GM12878 (cell line): ENCODE measurements at regions not wholly inside any gene's neighbourhood (a gene's known extent, or its start where the extent isn't known, plus 50 kb on each side); places are given as distances from the start of the nearest gene placed in this dataset.

Experiments used
- ATAC-seq: fragments of 200-7000 bp; cut with Tn5 transposase; 3 replicates; pipeline ENCODE4 v1.9.1; 2020; ENCODE audit warnings: mild to moderate bottlenecking, moderate library complexity
- BruUV-seq: library from RNA; stranded (reverse); fragments of 400-500 nt; replicated peaks from 2 replicates; lab custom pipeline; 2021; lab: Mats Ljungman, UMichigan
- CTCF ChIA-PET: fragments of 300-600 bp; sonication (Branson Sonifier 250); formaldehyde crosslinking; extraction: SDS; loops from one replicate; lab custom pipeline; 2021; ENCODE audit warnings: inconsistent platforms; lab: Yijun Ruan, JAX
- POLR2A ChIA-PET: fragments of 350-600 bp; formaldehyde crosslinking; extraction: SDS; loops from one replicate; lab custom pipeline; 2021; ENCODE audit warnings: inconsistent platforms; lab: Charles Lee
- RAD21 ChIA-PET: fragments of 300-600 bp; sonication (Branson Sonifier 250); formaldehyde crosslinking; loops from one replicate; lab custom pipeline; 2023; ENCODE audit warnings: antibody characterized with exemption; ENCODE audit not compliant: unreplicated experiment; lab: Charles Lee
- SMC1A ChIA-PET: fragments of 300-600 bp; sonication (Branson Sonifier 250); formaldehyde crosslinking; loops from one replicate; lab custom pipeline; 2023; ENCODE audit not compliant: unreplicated experiment, uncharacterized antibody; lab: Charles Lee
- DNase-seq: peaks from one replicate; pipeline ENCODE4 v3.0.0-alpha.2; 2011; ENCODE audit warnings: low read depth, low spot score
- FAIRE-seq: peaks from 3 replicates; lab custom pipeline; 2011; peaks lifted over from hg19 to GRCh38; lab: Jason Lieb, UNC
- H2AFZ ChIP-seq: 2 replicates; pipeline ENCODE4 v1.6.0; 2011; ENCODE audit warnings: low read depth, low read length, control low read depth; ENCODE audit not compliant: control insufficient read depth
- H3K27ac ChIP-seq: 2 replicates; pipeline ENCODE4 v1.5.1; 2011; ENCODE audit warnings: control low read depth; ENCODE audit not compliant: control insufficient read depth, insufficient read depth
- H3K27me3 ChIP-seq, 2 experiments: replicated peaks in 1 of 2; 2 replicates each; pipeline versions ENCODE4 v1.6.0 to v1.6.1; 2011; ENCODE audit warnings: low read length in 1 of 2; ENCODE audit not compliant: control insufficient read depth in 2 of 2, insufficient read depth in 2 of 2
- H3K36me3 ChIP-seq, 2 experiments: 2 replicates each; pipeline ENCODE4 v1.5.1; 2011; ENCODE audit warnings: low read length in 1 of 2; ENCODE audit not compliant: control insufficient read depth in 2 of 2, insufficient read depth in 2 of 2
- H3K4me1 ChIP-seq: 2 replicates; pipeline ENCODE4 v1.6.1; 2011; ENCODE audit warnings: mild to moderate bottlenecking, low read length, moderate library complexity, mixed read lengths; ENCODE audit not compliant: control insufficient read depth, insufficient read depth
- H3K4me2 ChIP-seq: 2 replicates; pipeline ENCODE4 v1.6.0; 2011; ENCODE audit warnings: control low read depth; ENCODE audit not compliant: control insufficient read depth, insufficient read depth
- H3K4me3 ChIP-seq: fragments of 200-600 bp; sonication (generic); 2 replicates; pipeline ENCODE4 v1.5.1; 2016
- H3K79me2 ChIP-seq: 2 replicates; pipeline ENCODE4 v1.6.0; 2011; ENCODE audit warnings: low read length; ENCODE audit not compliant: control insufficient read depth, insufficient read depth
- H3K9ac ChIP-seq: 2 replicates; pipeline ENCODE4 v1.8.0; 2011; ENCODE audit warnings: low read length, control low read depth, mixed read lengths; ENCODE audit not compliant: control insufficient read depth, insufficient read depth
- H3K9me3 ChIP-seq: replicated peaks from 3 replicates; pipeline ENCODE4 v1.5.1; 2011; ENCODE audit warnings: mild to moderate bottlenecking, low read length; ENCODE audit not compliant: control insufficient read depth, insufficient read depth
- H4K20me1 ChIP-seq: 2 replicates; pipeline ENCODE4 v1.6.0; 2011; ENCODE audit not compliant: control insufficient read depth, insufficient read depth
- BCL11A ChIP-seq: IDR thresholded peaks from 2 replicates; pipeline ENCODE4 v1.6.1; 2011; ENCODE audit warnings: low read depth, low read length
- EED ChIP-seq: sonication (generic); IDR thresholded peaks from 2 replicates; pipeline ENCODE4 v1.6.1; 2016; ENCODE audit warnings: antibody characterized with exemption, low read depth
- ESRRA ChIP-seq: IDR thresholded peaks from 2 replicates; pipeline ENCODE4 v1.6.1; 2012; ENCODE audit warnings: mild to moderate bottlenecking, low read length, improper control_type of control experiment
- EZH2 ChIP-seq: IDR thresholded peaks from 2 replicates; pipeline ENCODE4 v1.6.1; 2012; ENCODE audit warnings: low read depth, mild to moderate bottlenecking, control low read depth, inconsistent platforms, low read length, borderline replicate concordance; ENCODE audit not compliant: control insufficient read depth
- FOXM1 ChIP-seq: IDR thresholded peaks from 2 replicates; pipeline ENCODE4 v1.6.1; 2012; ENCODE audit warnings: low read depth, mild to moderate bottlenecking, inconsistent platforms, low read length, moderate library complexity
- HDGF ChIP-seq: fragments of 450-650 bp; IDR thresholded peaks from 2 replicates; pipeline ENCODE4 v1.6.1; 2016; ENCODE audit warnings: antibody characterized with exemption
- IKZF1 ChIP-seq: fragments of 450-650 bp; conservative IDR thresholded peaks from 2 replicates; pipeline ENCODE4 v1.6.1; 2017; ENCODE audit warnings: antibody characterized with exemption, mild to moderate bottlenecking
- NFXL1 ChIP-seq: fragments of 450-650 bp; IDR thresholded peaks from 2 replicates; pipeline ENCODE4 v1.6.1; 2017; ENCODE audit warnings: antibody characterized with exemption, mild to moderate bottlenecking, borderline replicate concordance
- NFYA ChIP-seq: IDR thresholded peaks from 2 replicates; pipeline ENCODE4 v1.6.1; 2011; ENCODE audit warnings: low read depth, mild to moderate bottlenecking, low read length, improper control_type of control experiment, borderline replicate concordance
- NKRF ChIP-seq: fragments of 450-650 bp; conservative IDR thresholded peaks from 2 replicates; pipeline ENCODE4 v1.6.1; 2017; ENCODE audit warnings: mild to moderate bottlenecking, moderate library complexity
- NRF1 ChIP-seq: conservative IDR thresholded peaks from 2 replicates; pipeline ENCODE4 v1.6.1; 2011; ENCODE audit warnings: mild to moderate bottlenecking, low read depth, low read length, improper control_type of control experiment
- PAX5 ChIP-seq: IDR thresholded peaks from 2 replicates; pipeline ENCODE4 v1.6.1; 2011; ENCODE audit warnings: low read depth, low read length, borderline replicate concordance
- POLR2AphosphoS2 ChIP-seq: IDR thresholded peaks from 2 replicates; pipeline ENCODE4 v1.6.1; 2011; ENCODE audit warnings: low read depth, mild to moderate bottlenecking, low read length, improper control_type of control experiment, moderate library complexity
- POU2F2 ChIP-seq: IDR thresholded peaks from 3 replicates; pipeline ENCODE4 v1.6.1; 2011; ENCODE audit warnings: low read depth, mild to moderate bottlenecking, low read length, borderline replicate concordance
- RAD21 ChIP-seq: IDR thresholded peaks from 2 replicates; pipeline ENCODE4 v1.6.1; 2011; ENCODE audit warnings: mild to moderate bottlenecking, low read depth, low read length, moderate library complexity; ENCODE audit not compliant: insufficient read depth
- WRNIP1 ChIP-seq: IDR thresholded peaks from 2 replicates; pipeline ENCODE4 v1.6.1; 2011; ENCODE audit warnings: low read depth, low read length, improper control_type of control experiment, borderline replicate concordance
- ZNF207 ChIP-seq: fragments of 450-650 bp; IDR thresholded peaks from 2 replicates; pipeline ENCODE4 v1.6.1; 2014; ENCODE audit warnings: antibody characterized with exemption, mild to moderate bottlenecking, borderline replicate concordance
- ZNF274 ChIP-seq: IDR thresholded peaks from one replicate; pipeline ENCODE4 v1.8.0; 2011; ENCODE audit not compliant: insufficient read length, insufficient read depth
- ZSCAN29 ChIP-seq: fragments of 450-650 bp; IDR thresholded peaks from 2 replicates; pipeline ENCODE4 v1.6.1; 2017; ENCODE audit warnings: mild to moderate bottlenecking, moderate library complexity
- WGBS: methylation state at CpG from one replicate; pipeline ENCODE4 v1.1.6; 2016; ENCODE audit warnings: low lambda C conversion rate; ENCODE audit not compliant: insufficient replicate concordance, insufficient coverage; ENCODE audit errors: missing lambda C conversion rate; 5-methylcytosine and 5-hydroxymethylcytosine counted together
- in situ Hi-C: fragments of 300-500 bp; cut with MboI; formaldehyde crosslinking; loops from 9 replicates; pipeline ENCODE4 v1.14.3; 2018; ENCODE audit warnings: mixed read lengths
- intact Hi-C: fragments of 100-400 bp; cut with micrococcal nuclease; formaldehyde crosslinking; loops from one replicate; pipeline ENCODE4 v1.14.2; 2022; ENCODE audit not compliant: unreplicated experiment

GRCh38 chr11:20308601-20309000 is 54.9 kb upstream of the HTATIP2 start:
- Histone ChIP-seq H3K4me3 (no peak overlapping the region), H3K9ac (no peak overlapping the region), H4K20me1 (no peaks in the 10 kb centered on the region), H3K4me2 (no peak overlapping the region), H2AFZ (no peak overlapping the region), H3K4me1 (no peaks in the 10 kb centered on the region), H3K27me3 (no peaks in the 10 kb centered on the region), H3K27ac (no peak overlapping the region), H3K9me3 (no peaks in the 10 kb centered on the region), H3K36me3 (no peaks in the 10 kb centered on the region), H3K79me2 (no peaks in the 10 kb centered on the region)
- intact Hi-C loops (no loop called here), in situ Hi-C loops (no loop called here)
- CTCF ChIA-PET: no interaction called here
- RAD21 ChIA-PET: no interaction called here
- POLR2A ChIA-PET: no interaction called here
- FAIRE-seq: no peak
- SMC1A ChIA-PET: interaction anchor here (0.9 kb wide), 1 partner anchor 37 kb away, joined by 3 read pairs; no protein-coding TSS in a partner anchor
- DNase-seq: no peak
- 24% methylated on average over 2 of the region's 2 CpGs for WGBS
- TF ChIP-seq NRF1 (no peak), BCL11A (no peak), RAD21 (no peak), FOXM1 (no peak)
- BruUV-seq: no TSS peak
- ATAC-seq: no peak

GRCh38 chr11:20303391-20303965 is 60.0 kb upstream of the HTATIP2 start:
- WGBS: 19% methylated on average over 6 of the region's 6 CpGs
- Histone ChIP-seq H3K36me3 (no peaks in the 10 kb centered on the region), H3K27me3 (0 out of 4 replicates have a peak, but pooled peaks cover 0 to 2% of the 10 kb centered on the region in 2 experiments), H2AFZ (no peak overlapping the region), H3K9ac (no peak overlapping the region)
- no peak for FAIRE-seq
- intact Hi-C loops: no loop called here
- RAD21 ChIA-PET: no interaction called here
- TF ChIP-seq WRNIP1: no peak
- TF ChIP-seq ESRRA: no peak
- TF ChIP-seq EED: no peak
- no peak for TF ChIP-seq NFYA
- no peak for TF ChIP-seq ZSCAN29
- no peak for TF ChIP-seq NFXL1
- TF ChIP-seq PAX5: no peak
- no peak for TF ChIP-seq IKZF1
- no peak for TF ChIP-seq NKRF
- TF ChIP-seq POU2F2: no peak
- TF ChIP-seq ZNF207: no peak
- no peak for TF ChIP-seq HDGF
- no peak for TF ChIP-seq POLR2AphosphoS2
- no peak for TF ChIP-seq ZNF274
- TF ChIP-seq EZH2: no peak
- TF ChIP-seq, all 136 proteins: peak for 0
- CTCF ChIA-PET: no interaction called here
- Histone ChIP-seq H3K4me3 (no peak overlapping the region), H3K27ac (no peak overlapping the region), H3K4me1 (no peaks in the 10 kb centered on the region), H3K4me2 (no peak overlapping the region), H3K9me3 (no peaks in the 10 kb centered on the region), H4K20me1 (no peaks in the 10 kb centered on the region), H3K79me2 (no peaks in the 10 kb centered on the region)
- no TSS peak for BruUV-seq
- in situ Hi-C loops: no loop called here
- POLR2A ChIA-PET: no interaction called here
- DNase-seq (no peak), ATAC-seq (no peak)
- SMC1A ChIA-PET: no interaction called here
